ENCODE measurements at regions not wholly inside any gene's neighbourhood (a gene's known extent, or its start where the extent isn't known, plus 50 kb on each side); places are given as distances from the start of the nearest gene placed in this dataset.

DNA sequence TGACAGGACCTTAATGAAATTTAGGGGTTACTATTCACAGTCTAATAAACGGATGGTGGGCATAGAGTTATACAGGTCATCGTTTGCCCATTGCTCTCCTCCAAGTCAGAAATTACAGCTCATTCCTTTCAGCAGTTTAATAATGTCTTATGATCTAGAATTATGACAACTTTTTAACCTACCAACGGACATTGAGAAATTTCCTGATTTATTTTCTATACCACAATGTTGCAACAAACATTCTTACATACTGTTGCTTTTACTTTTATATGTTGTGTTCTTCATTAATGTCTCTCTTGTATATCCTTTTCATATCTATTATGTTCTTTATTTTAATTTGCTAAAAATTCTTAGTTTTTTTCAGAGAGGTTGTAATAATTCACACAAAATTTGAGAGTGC is 152.8 kb upstream of the PRLR start:
- Histone ChIP-seq H3K27ac (no peak overlapping the region), H3K36me3 (ENCODE audit: insufficient read depth in 1 of 2, low read depth in 1 of 2) (no peaks in the 10 kb centered on the region), H3K4me1 (no peaks in the 10 kb centered on the region), H3K9me3 (no peaks in the 10 kb centered on the region), H3K27me3 (ENCODE audit: insufficient read depth in 3 of 3, low read length in 2 of 3) (no peaks in the 10 kb centered on the region), H3K4me3 (no peak overlapping the region)
- intact Hi-C loops (cut with DNase I), result no loop called here
- 79 to 82% (median 81%) methylated on average over 3 of the region's 3 CpGs for WGBS, 3 donors
- DNase-seq (no peak), ATAC-seq (no peak)
- TF ChIP-seq, protein P1, sequence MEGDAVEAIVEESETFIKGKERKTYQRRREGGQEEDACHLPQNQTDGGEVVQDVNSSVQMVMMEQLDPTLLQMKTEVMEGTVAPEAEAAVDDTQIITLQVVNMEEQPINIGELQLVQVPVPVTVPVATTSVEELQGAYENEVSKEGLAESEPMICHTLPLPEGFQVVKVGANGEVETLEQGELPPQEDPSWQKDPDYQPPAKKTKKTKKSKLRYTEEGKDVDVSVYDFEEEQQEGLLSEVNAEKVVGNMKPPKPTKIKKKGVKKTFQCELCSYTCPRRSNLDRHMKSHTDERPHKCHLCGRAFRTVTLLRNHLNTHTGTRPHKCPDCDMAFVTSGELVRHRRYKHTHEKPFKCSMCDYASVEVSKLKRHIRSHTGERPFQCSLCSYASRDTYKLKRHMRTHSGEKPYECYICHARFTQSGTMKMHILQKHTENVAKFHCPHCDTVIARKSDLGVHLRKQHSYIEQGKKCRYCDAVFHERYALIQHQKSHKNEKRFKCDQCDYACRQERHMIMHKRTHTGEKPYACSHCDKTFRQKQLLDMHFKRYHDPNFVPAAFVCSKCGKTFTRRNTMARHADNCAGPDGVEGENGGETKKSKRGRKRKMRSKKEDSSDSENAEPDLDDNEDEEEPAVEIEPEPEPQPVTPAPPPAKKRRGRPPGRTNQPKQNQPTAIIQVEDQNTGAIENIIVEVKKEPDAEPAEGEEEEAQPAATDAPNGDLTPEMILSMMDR (IDR thresholded peaks at IDR 0.05), result no peak

DNA sequence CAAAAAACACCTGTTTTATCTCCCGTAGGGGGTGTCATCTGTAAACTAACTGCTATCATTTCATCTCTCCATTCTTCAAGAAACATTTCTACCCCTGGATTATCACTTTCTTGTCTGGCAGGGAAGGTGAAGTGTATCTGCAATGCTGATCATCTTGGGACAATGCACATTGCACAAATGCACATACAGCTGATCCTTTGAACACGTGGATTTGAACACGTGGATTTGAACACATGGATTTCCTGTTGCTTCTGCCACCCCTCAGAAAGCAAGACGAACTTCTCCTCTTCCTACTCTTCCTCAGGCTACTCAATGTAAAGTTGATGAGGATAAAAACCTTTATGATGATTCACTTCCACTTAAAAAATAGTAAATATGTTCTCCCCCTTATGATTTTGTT is 147.4 kb upstream of the PRLR start:
- intact Hi-C loops (cut with DNase I), result no loop called here
- TF ChIP-seq, protein P1 (IDR thresholded peaks at IDR 0.05), result no peak
- WGBS, 3 donors, result 66 to 72% (median 68%) methylated on average over 4 of the region's 4 CpGs

GRCh38 chr5:35374584-35374983 is 144.3 kb upstream of the PRLR start:
- TF ChIP-seq, protein P1 (IDR thresholded peaks at IDR 0.05), result no peak
- DNase-seq (no peak), ATAC-seq (no peak)
- H3K36me3 ChIP-seq (ENCODE audit: insufficient read depth in 1 of 2, low read depth in 1 of 2), result no peaks in the 10 kb centered on the region
- no peak overlapping the region for H3K4me3 ChIP-seq
- H3K27me3 ChIP-seq (ENCODE audit: insufficient read depth in 3 of 3, low read length in 2 of 3), result no peaks in the 10 kb centered on the region
- no peaks in the 10 kb centered on the region for H3K9me3 ChIP-seq
- intact Hi-C loops (cut with DNase I), result no loop called here
- H3K4me1 ChIP-seq, result no peaks in the 10 kb centered on the region
- H3K27ac ChIP-seq, result no peak overlapping the region

More for the DNA sequence above, 147.4 kb upstream of the PRLR start:
- no peaks in the 10 kb centered on the region for H3K36me3 ChIP-seq (ENCODE audit: insufficient read depth in 1 of 2, low read depth in 1 of 2)
- no peak overlapping the region for H3K27ac ChIP-seq
- H3K4me1 ChIP-seq, result no peaks in the 10 kb centered on the region
- H3K27me3 ChIP-seq (ENCODE audit: insufficient read depth in 3 of 3, low read length in 2 of 3), result no peaks in the 10 kb centered on the region
- H3K9me3 ChIP-seq, result no peaks in the 10 kb centered on the region
- no peak overlapping the region for H3K4me3 ChIP-seq
- DNase-seq (no peak), ATAC-seq (no peak)

GRCh38 chr5:35373249-35373648 is 143.0 kb upstream of the PRLR start:
- Histone ChIP-seq H3K36me3 (ENCODE audit: insufficient read depth in 1 of 2, low read depth in 1 of 2) (no peaks in the 10 kb centered on the region), H3K9me3 (no peaks in the 10 kb centered on the region), H3K27ac (no peak overlapping the region), H3K27me3 (ENCODE audit: insufficient read depth in 3 of 3, low read length in 2 of 3) (no peaks in the 10 kb centered on the region), H3K4me3 (no peak overlapping the region), H3K4me1 (no peaks in the 10 kb centered on the region)
- 86 to 96% (median 90%) methylated on average over 3 of the region's 3 CpGs for WGBS, 3 donors
- no peak for ATAC-seq
- TF ChIP-seq, protein P1 (IDR thresholded peaks at IDR 0.05), result no peak
- no peak for DNase-seq
- intact Hi-C loops (cut with DNase I), result no loop called here

DNA sequence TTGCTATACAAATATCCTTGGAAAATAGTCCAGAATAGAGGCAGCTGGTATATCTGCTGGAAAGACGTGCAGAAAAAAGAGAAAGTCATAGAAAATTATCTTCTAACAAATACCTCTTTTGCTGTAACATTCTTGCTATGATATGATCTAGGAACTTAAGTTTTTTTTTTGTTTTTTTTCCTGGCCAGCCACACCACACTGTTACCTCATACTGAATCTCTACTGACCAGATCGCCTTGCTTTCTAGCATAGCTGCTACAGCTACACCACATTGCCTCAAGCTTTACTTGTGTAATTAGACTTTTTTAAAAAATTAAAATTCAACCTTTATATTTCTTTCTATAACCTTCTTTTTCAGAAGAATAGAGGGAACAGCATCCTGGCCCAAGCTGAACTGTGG is 142.2 kb upstream of the PRLR start:
- TF ChIP-seq, protein P1 (IDR thresholded peaks at IDR 0.05), result no peak
- no peaks in the 10 kb centered on the region for H3K27me3 ChIP-seq (ENCODE audit: insufficient read depth in 3 of 3, low read length in 2 of 3)
- no peak overlapping the region for H3K4me3 ChIP-seq
- ATAC-seq (no peak), DNase-seq (no peak)
- 53 to 62% (median 60%) methylated on average over 2 of the region's 2 CpGs for WGBS, 3 donors
- intact Hi-C loops (cut with DNase I), result no loop called here
- H3K27ac ChIP-seq, result no peak overlapping the region
- no peaks in the 10 kb centered on the region for H3K9me3 ChIP-seq
- H3K4me1 ChIP-seq, result no peaks in the 10 kb centered on the region
- H3K36me3 ChIP-seq (ENCODE audit: insufficient read depth in 1 of 2, low read depth in 1 of 2), result no peaks in the 10 kb centered on the region

Data from psoas muscle (tissue), 7 donors.